ENCODE measurements at regions not wholly inside any gene's neighbourhood (a gene's known extent, or its start where the extent isn't known, plus 50 kb on each side); places are given as distances from the start of the nearest gene placed in this dataset.

DNA sequence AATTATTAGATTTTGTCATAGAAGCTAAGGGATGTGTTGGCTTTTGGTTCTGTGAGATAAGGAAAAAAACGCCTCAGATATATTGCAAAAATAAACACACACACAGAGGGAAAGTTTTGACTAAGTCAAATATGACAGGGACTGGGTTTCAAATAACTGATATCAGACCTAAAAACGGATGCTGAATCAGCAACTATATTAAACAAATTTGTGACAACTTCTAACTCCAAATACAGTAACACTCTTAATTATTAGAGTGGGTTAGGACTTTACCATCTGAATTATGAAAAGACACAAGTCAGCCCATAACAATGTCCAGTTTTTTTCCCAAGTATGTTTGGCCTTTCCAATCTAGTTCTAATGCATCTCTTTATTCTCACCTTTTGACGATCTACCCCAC is 2693.1 kb downstream of the ARAP2 start:
- Mint-ChIP-seq H3K4me3 (no peak overlapping the region), H3K36me3 (no peaks in the 10 kb centered on the region), H3K27me3 (ENCODE audit: low read depth in 3 of 3) (no peaks in the 10 kb centered on the region), H3K4me1 (no peaks in the 10 kb centered on the region), H3K27ac (no peak overlapping the region), H3K9me3 (peaks cover 0 to 7% (median 3%) of the 10 kb centered on the region in 7 donors)
- no peak overlapping the region for H3K27ac ChIP-seq (ENCODE audit: low read depth in 1 of 2, low read length in 2 of 2)
- no peak overlapping the region for H2AFZ ChIP-seq (ENCODE audit: insufficient read depth, low read depth, low read length, poor library complexity, severe bottlenecking)
- H3K27me3 ChIP-seq (ENCODE audit: control insufficient read depth in 2 of 2, insufficient read depth in 2 of 2, low read length in 2 of 2): no peaks in the 10 kb centered on the region
- no peak for DNase-seq
- TF ChIP-seq, protein P1, sequence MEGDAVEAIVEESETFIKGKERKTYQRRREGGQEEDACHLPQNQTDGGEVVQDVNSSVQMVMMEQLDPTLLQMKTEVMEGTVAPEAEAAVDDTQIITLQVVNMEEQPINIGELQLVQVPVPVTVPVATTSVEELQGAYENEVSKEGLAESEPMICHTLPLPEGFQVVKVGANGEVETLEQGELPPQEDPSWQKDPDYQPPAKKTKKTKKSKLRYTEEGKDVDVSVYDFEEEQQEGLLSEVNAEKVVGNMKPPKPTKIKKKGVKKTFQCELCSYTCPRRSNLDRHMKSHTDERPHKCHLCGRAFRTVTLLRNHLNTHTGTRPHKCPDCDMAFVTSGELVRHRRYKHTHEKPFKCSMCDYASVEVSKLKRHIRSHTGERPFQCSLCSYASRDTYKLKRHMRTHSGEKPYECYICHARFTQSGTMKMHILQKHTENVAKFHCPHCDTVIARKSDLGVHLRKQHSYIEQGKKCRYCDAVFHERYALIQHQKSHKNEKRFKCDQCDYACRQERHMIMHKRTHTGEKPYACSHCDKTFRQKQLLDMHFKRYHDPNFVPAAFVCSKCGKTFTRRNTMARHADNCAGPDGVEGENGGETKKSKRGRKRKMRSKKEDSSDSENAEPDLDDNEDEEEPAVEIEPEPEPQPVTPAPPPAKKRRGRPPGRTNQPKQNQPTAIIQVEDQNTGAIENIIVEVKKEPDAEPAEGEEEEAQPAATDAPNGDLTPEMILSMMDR (IDR thresholded peaks at IDR 0.05): no peak
- H3K9me3 ChIP-seq (replicated peaks in 1 of 2; ENCODE audit: control insufficient read depth in 1 of 2, insufficient read depth in 1 of 2, low read length in 2 of 2): peaks cover 0 to 3% of the 10 kb centered on the region in 2 donors
- intact Hi-C loops (cut with micrococcal nuclease): no loop called here
- H3K4me1 ChIP-seq (ENCODE audit: control insufficient read depth in 1 of 2, insufficient read depth in 2 of 2, low read length in 2 of 2): no peaks in the 10 kb centered on the region
- H3K4me2 ChIP-seq (replicated peaks; ENCODE audit: extremely low read depth, low read length, poor library complexity, severe bottlenecking): no peak overlapping the region
- no peak overlapping the region for H3K4me3 ChIP-seq (replicated peaks in 1 of 3; ENCODE audit: low read depth in 2 of 3, low read length in 3 of 3)
- H4K20me1 ChIP-seq (ENCODE audit: insufficient read depth, low read length): no peaks in the 10 kb centered on the region
- WGBS (ENCODE audit: insufficient coverage): no CpG with 5 or more reads among the region's 3 CpGs
- H3K79me2 ChIP-seq (ENCODE audit: insufficient read depth, low read length): no peaks in the 10 kb centered on the region
- H3K9ac ChIP-seq (ENCODE audit: insufficient read depth, low read length, poor library complexity, severe bottlenecking): no peak overlapping the region
- H3K36me3 ChIP-seq (replicated peaks in 1 of 2; ENCODE audit: control insufficient read depth in 1 of 2, insufficient read depth in 2 of 2, low read length in 2 of 2): no peaks in the 10 kb centered on the region

DNA sequence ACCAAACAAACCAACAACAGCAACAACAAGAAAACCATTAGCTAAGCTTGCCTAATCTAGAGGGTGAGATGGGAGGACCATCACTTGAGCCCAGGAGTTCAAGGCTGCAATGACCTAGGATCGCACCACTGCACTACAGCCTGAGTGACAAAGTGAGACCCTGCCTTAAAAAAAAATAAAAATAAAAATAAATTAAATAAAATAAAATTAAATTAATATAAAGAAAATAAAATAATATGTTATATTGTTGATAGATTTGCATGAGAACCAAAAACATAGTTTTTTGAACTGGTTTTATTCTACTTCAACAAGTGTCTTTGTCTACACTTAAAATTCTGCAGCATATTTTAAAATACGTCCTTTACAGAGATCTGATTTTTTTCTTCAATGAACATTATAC is 2683.1 kb downstream of the ARAP2 start:
- no peaks in the 10 kb centered on the region for H4K20me1 ChIP-seq (ENCODE audit: insufficient read depth, low read length)
- H2AFZ ChIP-seq (ENCODE audit: insufficient read depth, low read depth, low read length, poor library complexity, severe bottlenecking): no peak overlapping the region
- no peaks in the 10 kb centered on the region for H3K36me3 ChIP-seq (replicated peaks in 1 of 2; ENCODE audit: control insufficient read depth in 1 of 2, insufficient read depth in 2 of 2, low read length in 2 of 2)
- no peak overlapping the region for H3K4me3 ChIP-seq (replicated peaks in 1 of 3; ENCODE audit: low read depth in 2 of 3, low read length in 3 of 3)
- no peak for DNase-seq
- no peak overlapping the region for H3K27ac Mint-ChIP-seq
- H3K36me3 Mint-ChIP-seq: no peaks in the 10 kb centered on the region
- TF ChIP-seq, protein P1 (IDR thresholded peaks at IDR 0.05): no peak
- H3K9me3 Mint-ChIP-seq: peaks cover 0 to 10% (median 1%) of the 10 kb centered on the region in 7 donors
- H3K9ac ChIP-seq (ENCODE audit: insufficient read depth, low read length, poor library complexity, severe bottlenecking): no peak overlapping the region
- no peak overlapping the region for H3K4me3 Mint-ChIP-seq
- no peaks in the 10 kb centered on the region for H3K4me1 Mint-ChIP-seq
- H3K4me2 ChIP-seq (replicated peaks; ENCODE audit: extremely low read depth, low read length, poor library complexity, severe bottlenecking): no peak overlapping the region
- no peaks in the 10 kb centered on the region for H3K79me2 ChIP-seq (ENCODE audit: insufficient read depth, low read length)
- H3K27ac ChIP-seq (ENCODE audit: low read depth in 1 of 2, low read length in 2 of 2): no peak overlapping the region
- intact Hi-C loops (cut with micrococcal nuclease): no loop called here
- peaks cover 0 to 2% (median 0%) of the 10 kb centered on the region in 3 donors for H3K27me3 Mint-ChIP-seq (ENCODE audit: low read depth in 3 of 3)
- no peaks in the 10 kb centered on the region for H3K4me1 ChIP-seq (ENCODE audit: control insufficient read depth in 1 of 2, insufficient read depth in 2 of 2, low read length in 2 of 2)
- peaks cover 0 to 3% of the 10 kb centered on the region in 2 donors for H3K9me3 ChIP-seq (replicated peaks in 1 of 2; ENCODE audit: control insufficient read depth in 1 of 2, insufficient read depth in 1 of 2, low read length in 2 of 2)
- H3K27me3 ChIP-seq (ENCODE audit: control insufficient read depth in 2 of 2, insufficient read depth in 2 of 2, low read length in 2 of 2): no peaks in the 10 kb centered on the region
- no CpG with 5 or more reads among the region's 2 CpGs for WGBS (ENCODE audit: insufficient coverage)
